ENCODE measurements at regions not wholly inside any gene's neighbourhood (a gene's known extent, or its start where the extent isn't known, plus 50 kb on each side); places are given as distances from the start of the nearest gene placed in this dataset.
A peak's percentile ranks its signal among the peaks of the same experiment; 100 is the strongest.

GRCh38 chr5:6321078-6321477, 57.3 kb downstream of the MED10 start:
- Histone ChIP-seq H3K4me2 (ENCODE audit: low read length) (no peak overlapping the region), H3K27me3 (ENCODE audit: insufficient read depth, low read length) (no peaks in the 10 kb centered on the region), H3K27ac (ENCODE audit: low read depth, low read length) (no peak overlapping the region), H3K36me3 (ENCODE audit: insufficient read depth, low read length) (no peaks in the 10 kb centered on the region), H3K4me1 (ENCODE audit: insufficient read depth, low read length) (no peaks in the 10 kb centered on the region), H4K20me1 (ENCODE audit: insufficient read depth, low read length) (no peaks in the 10 kb centered on the region), H3K9ac (ENCODE audit: low read length) (no peak overlapping the region), H3K79me2 (ENCODE audit: insufficient read depth, low read length) (no peaks in the 10 kb centered on the region), H3K9me3 (ENCODE audit: insufficient read depth, low read depth, low read length) (peaks cover 7% of the 10 kb centered on the region), H3K4me3 (ENCODE audit: insufficient read depth, low read depth, low read length) (no peak overlapping the region), H2AFZ (ENCODE audit: low read depth, low read length) (no peak overlapping the region)
- Mint-ChIP-seq H3K36me3 (ENCODE audit: low read depth, unreplicated experiment) (no peaks in the 10 kb centered on the region), H3K4me3 (ENCODE audit: unreplicated experiment) (no peak overlapping the region), H3K27me3 (ENCODE audit: low read depth, unreplicated experiment) (peaks cover 65% of the 10 kb centered on the region), H3K4me1 (ENCODE audit: low read depth, unreplicated experiment) (no peaks in the 10 kb centered on the region), H3K9me3 (ENCODE audit: unreplicated experiment) (peaks cover 5% of the 10 kb centered on the region), H3K27ac (ENCODE audit: unreplicated experiment) (peak overlapping the region; percentile 16)
- no peak for TF ChIP-seq EZH2 (IDR thresholded peaks at IDR 0.05; ENCODE audit: insufficient read depth, low read length)
- TF ChIP-seq CTCF (IDR thresholded peaks at IDR 0.05; ENCODE audit: insufficient read depth, low read depth, low read length) = no peak
- FAIRE-seq (no peak), DNase-seq (ENCODE audit: low read depth) (no peak)

DNA sequence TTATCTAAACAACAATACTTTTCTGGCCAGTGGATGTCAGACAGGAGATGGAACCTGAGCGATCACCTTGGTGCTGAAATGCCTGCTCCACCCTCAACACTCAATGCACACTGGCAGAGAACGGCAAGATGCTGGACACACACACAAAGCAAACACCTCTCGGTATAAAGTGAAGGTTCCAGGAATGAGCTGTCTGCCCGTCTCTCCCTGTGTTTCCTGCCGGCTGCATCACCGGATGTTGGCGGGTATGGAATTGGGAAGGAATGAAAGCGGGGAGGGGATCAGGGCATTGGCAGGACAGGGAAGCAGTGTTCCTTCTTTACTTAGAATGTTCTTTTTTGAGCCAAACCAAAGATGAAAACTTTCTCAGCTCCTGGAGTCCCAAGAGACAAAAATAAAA, 59.2 kb downstream of the MED10 start:
- Mint-ChIP-seq H3K36me3 (ENCODE audit: low read depth, unreplicated experiment) (no peaks in the 10 kb centered on the region), H3K4me1 (ENCODE audit: low read depth, unreplicated experiment) (no peaks in the 10 kb centered on the region), H3K27me3 (ENCODE audit: low read depth, unreplicated experiment) (peaks cover 66% of the 10 kb centered on the region), H3K4me3 (ENCODE audit: unreplicated experiment) (no peak overlapping the region), H3K27ac (ENCODE audit: unreplicated experiment) (no peak overlapping the region), H3K9me3 (ENCODE audit: unreplicated experiment) (peaks cover 5% of the 10 kb centered on the region)
- FAIRE-seq = no peak
- no peaks in the 10 kb centered on the region for H3K27me3 ChIP-seq (ENCODE audit: insufficient read depth, low read length)
- H2AFZ ChIP-seq (ENCODE audit: low read depth, low read length) = no peak overlapping the region
- H3K36me3 ChIP-seq (ENCODE audit: insufficient read depth, low read length) = no peaks in the 10 kb centered on the region
- peaks cover 7% of the 10 kb centered on the region for H3K9me3 ChIP-seq (ENCODE audit: insufficient read depth, low read depth, low read length)
- no peak overlapping the region for H3K4me3 ChIP-seq (ENCODE audit: insufficient read depth, low read depth, low read length)
- no peak overlapping the region for H3K9ac ChIP-seq (ENCODE audit: low read length)
- DNase-seq (ENCODE audit: low read depth) = no peak
- H3K4me1 ChIP-seq (ENCODE audit: insufficient read depth, low read length) = no peaks in the 10 kb centered on the region
- H3K79me2 ChIP-seq (ENCODE audit: insufficient read depth, low read length) = no peaks in the 10 kb centered on the region
- H3K4me2 ChIP-seq (ENCODE audit: low read length) = no peak overlapping the region
- TF ChIP-seq CTCF (IDR thresholded peaks at IDR 0.05; ENCODE audit: insufficient read depth, low read depth, low read length) = no peak
- no peak for TF ChIP-seq EZH2 (IDR thresholded peaks at IDR 0.05; ENCODE audit: insufficient read depth, low read length)
- H4K20me1 ChIP-seq (ENCODE audit: insufficient read depth, low read length) = no peaks in the 10 kb centered on the region
- H3K27ac ChIP-seq (ENCODE audit: low read depth, low read length) = no peak overlapping the region

GRCh38 chr5:6317116-6317798, 61.1 kb downstream of the MED10 start:
- Mint-ChIP-seq H3K27ac (ENCODE audit: unreplicated experiment) (no peak overlapping the region), H3K36me3 (ENCODE audit: low read depth, unreplicated experiment) (no peaks in the 10 kb centered on the region), H3K4me3 (ENCODE audit: unreplicated experiment) (no peak overlapping the region)

More at GRCh38 chr5:6317116-6317798, 61.1 kb downstream of the MED10 start:
- no peak overlapping the region for H3K27ac ChIP-seq (ENCODE audit: low read depth, low read length)
- peaks cover 5% of the 10 kb centered on the region for H3K9me3 ChIP-seq (ENCODE audit: insufficient read depth, low read depth, low read length)
- no peaks in the 10 kb centered on the region for H4K20me1 ChIP-seq (ENCODE audit: insufficient read depth, low read length)
- no peaks in the 10 kb centered on the region for H3K79me2 ChIP-seq (ENCODE audit: insufficient read depth, low read length)
- DNase-seq (ENCODE audit: low read depth) = no peak
- FAIRE-seq = no peak
- no peak overlapping the region for H3K4me3 ChIP-seq (ENCODE audit: insufficient read depth, low read depth, low read length)
- peaks cover 63% of the 10 kb centered on the region for H3K27me3 Mint-ChIP-seq (ENCODE audit: low read depth, unreplicated experiment)
- no peaks in the 10 kb centered on the region for H3K36me3 ChIP-seq (ENCODE audit: insufficient read depth, low read length)
- TF ChIP-seq EZH2 (IDR thresholded peaks at IDR 0.05; ENCODE audit: insufficient read depth, low read length) = no peak
- TF ChIP-seq CTCF (IDR thresholded peaks at IDR 0.05; ENCODE audit: insufficient read depth, low read depth, low read length) = no peak
- no peak overlapping the region for H3K9ac ChIP-seq (ENCODE audit: low read length)
- no peak overlapping the region for H2AFZ ChIP-seq (ENCODE audit: low read depth, low read length)
- no peak overlapping the region for H3K4me2 ChIP-seq (ENCODE audit: low read length)
- H3K9me3 Mint-ChIP-seq (ENCODE audit: unreplicated experiment) = peaks cover 5% of the 10 kb centered on the region
- no peaks in the 10 kb centered on the region for H3K27me3 ChIP-seq (ENCODE audit: insufficient read depth, low read length)
- no peaks in the 10 kb centered on the region for H3K4me1 Mint-ChIP-seq (ENCODE audit: low read depth, unreplicated experiment)
- no peaks in the 10 kb centered on the region for H3K4me1 ChIP-seq (ENCODE audit: insufficient read depth, low read length)
